IPS-20b (cell line): ENCODE measurements at regions not wholly inside any gene's neighbourhood (a gene's known extent, or its start where the extent isn't known, plus 50 kb on each side); places are given as distances from the start of the nearest gene placed in this dataset.

ENCODE experiments used
- H3K27ac ChIP-seq: one replicate; pipeline ENCODE4 v1.5.1; 2013; ENCODE audit warnings: low read length
- H3K27me3 ChIP-seq: 2 replicates; pipeline ENCODE4 v1.6.1; 2013; ENCODE audit warnings: mild to moderate bottlenecking, low read length, inconsistent platforms; ENCODE audit not compliant: insufficient read depth
- H3K36me3 ChIP-seq: 2 replicates; pipeline ENCODE4 v1.6.1; 2013; ENCODE audit warnings: low read depth, mild to moderate bottlenecking, inconsistent platforms, low read length, moderate library complexity; ENCODE audit not compliant: insufficient read depth
- H3K4me1 ChIP-seq: 2 replicates; pipeline ENCODE4 v1.6.1; 2013; ENCODE audit warnings: mild to moderate bottlenecking, control low read depth, inconsistent platforms, low read length, moderate library complexity; ENCODE audit not compliant: insufficient read depth
- H3K4me3 ChIP-seq: 2 replicates; pipeline ENCODE4 v1.5.1; 2013; ENCODE audit warnings: mild to moderate bottlenecking, low read length, inconsistent platforms
- H3K9ac ChIP-seq: 2 replicates; pipeline ENCODE4 v1.6.1; 2013; ENCODE audit warnings: low read depth, mild to moderate bottlenecking, inconsistent platforms, low read length, moderate library complexity
- H3K9me3 ChIP-seq: 2 replicates; pipeline ENCODE4 v1.6.1; 2013; ENCODE audit warnings: mild to moderate bottlenecking, low read depth, low read length, inconsistent platforms; ENCODE audit not compliant: insufficient read depth

GRCh38 chr11:38038777-38039176 lies 1440.7 kb upstream of the RAG2 start:
- Histone ChIP-seq H3K4me1 (no peaks in the 10 kb centered on the region), H3K9me3 (no peaks in the 10 kb centered on the region), H3K4me3 (no peak overlapping the region), H3K27ac (no peak overlapping the region), H3K9ac (no peak overlapping the region), H3K36me3 (no peaks in the 10 kb centered on the region), H3K27me3 (no peaks in the 10 kb centered on the region)

GRCh38 chr11:38019072-38019775 lies 1421.2 kb upstream of the RAG2 start:
- Histone ChIP-seq H3K4me1 (no peaks in the 10 kb centered on the region), H3K27me3 (no peaks in the 10 kb centered on the region), H3K4me3 (no peak overlapping the region), H3K36me3 (no peaks in the 10 kb centered on the region), H3K27ac (no peak overlapping the region), H3K9me3 (0 out of 2 replicates have a peak, but pooled peaks cover 4% of the 10 kb centered on the region), H3K9ac (no peak overlapping the region)

- Histone ChIP-seq H3K9ac (no peak overlapping the region), H3K4me1 (no peaks in the 10 kb centered on the region), H3K27ac (no peak overlapping the region), H3K9me3 (no peaks in the 10 kb centered on the region), H3K4me3 (no peak overlapping the region), H3K36me3 (no peaks in the 10 kb centered on the region), H3K27me3 (no peaks in the 10 kb centered on the region)
Observed at GRCh38 chr11:38014405-38014804, 1416.4 kb upstream of the RAG2 start.

GRCh38 chr11:38013157-38013556 lies 1415.1 kb upstream of the RAG2 start:
- Histone ChIP-seq H3K9ac (no peak overlapping the region), H3K27ac (no peak overlapping the region), H3K9me3 (no peaks in the 10 kb centered on the region), H3K4me3 (no peak overlapping the region), H3K27me3 (no peaks in the 10 kb centered on the region), H3K4me1 (no peaks in the 10 kb centered on the region), H3K36me3 (no peaks in the 10 kb centered on the region)

GRCh38 chr11:38011496-38011895 lies 1413.5 kb upstream of the RAG2 start:
- Histone ChIP-seq H3K9ac (no peak overlapping the region), H3K27ac (no peak overlapping the region), H3K36me3 (no peaks in the 10 kb centered on the region), H3K9me3 (no peaks in the 10 kb centered on the region), H3K27me3 (no peaks in the 10 kb centered on the region), H3K4me1 (no peaks in the 10 kb centered on the region), H3K4me3 (no peak overlapping the region)

- Histone ChIP-seq H3K9me3 (no peaks in the 10 kb centered on the region), H3K27me3 (no peaks in the 10 kb centered on the region), H3K27ac (no peak overlapping the region), H3K4me1 (no peaks in the 10 kb centered on the region), H3K36me3 (no peaks in the 10 kb centered on the region), H3K9ac (no peak overlapping the region), H3K4me3 (no peak overlapping the region)
Observed at GRCh38 chr11:38009932-38010331, 1411.9 kb upstream of the RAG2 start.

- Histone ChIP-seq H3K9me3 (no peaks in the 10 kb centered on the region), H3K4me3 (no peak overlapping the region), H3K27ac (no peak overlapping the region)
Observed at GRCh38 chr11:38006466-38006865, 1408.4 kb upstream of the RAG2 start.

GRCh38 chr11:38005597-38005996 lies 1407.6 kb upstream of the RAG2 start:
- no peak overlapping the region for H3K4me3 ChIP-seq
- H3K27me3 ChIP-seq = no peaks in the 10 kb centered on the region

More at GRCh38 chr11:38006466-38006865, 1408.4 kb upstream of the RAG2 start:
- Histone ChIP-seq H3K27me3 (no peaks in the 10 kb centered on the region), H3K9ac (no peak overlapping the region), H3K36me3 (no peaks in the 10 kb centered on the region), H3K4me1 (no peaks in the 10 kb centered on the region)

GRCh38 chr11:37999171-37999570 lies 1401.1 kb upstream of the RAG2 start:
- no peak overlapping the region for H3K27ac ChIP-seq
- no peaks in the 10 kb centered on the region for H3K4me1 ChIP-seq
- H3K36me3 ChIP-seq = no peaks in the 10 kb centered on the region
- H3K4me3 ChIP-seq = no peak overlapping the region
- H3K9ac ChIP-seq = no peak overlapping the region
- no peaks in the 10 kb centered on the region for H3K27me3 ChIP-seq
- no peaks in the 10 kb centered on the region for H3K9me3 ChIP-seq

More at GRCh38 chr11:38005597-38005996, 1407.6 kb upstream of the RAG2 start:
- no peaks in the 10 kb centered on the region for H3K36me3 ChIP-seq
- no peaks in the 10 kb centered on the region for H3K9me3 ChIP-seq
- H3K27ac ChIP-seq = no peak overlapping the region
- H3K9ac ChIP-seq = no peak overlapping the region
- no peaks in the 10 kb centered on the region for H3K4me1 ChIP-seq

GRCh38 chr11:37995886-37996285 lies 1397.8 kb upstream of the RAG2 start:
- peaks cover 6% of the 10 kb centered on the region; the same call in 1 of the 2 replicates for H3K9me3 ChIP-seq
- no peaks in the 10 kb centered on the region for H3K4me1 ChIP-seq
- no peaks in the 10 kb centered on the region for H3K27me3 ChIP-seq
- no peak overlapping the region for H3K9ac ChIP-seq
- H3K36me3 ChIP-seq = no peaks in the 10 kb centered on the region
- no peak overlapping the region for H3K4me3 ChIP-seq
- no peak overlapping the region for H3K27ac ChIP-seq

- Histone ChIP-seq H3K27me3 (no peaks in the 10 kb centered on the region), H3K36me3 (no peaks in the 10 kb centered on the region), H3K27ac (no peak overlapping the region), H3K9me3 (peaks cover 6% of the 10 kb centered on the region; the same call in 1 of the 2 replicates), H3K4me3 (no peak overlapping the region), H3K9ac (no peak overlapping the region), H3K4me1 (no peaks in the 10 kb centered on the region)
Observed at GRCh38 chr11:37988031-37988430, 1390.0 kb upstream of the RAG2 start.

GRCh38 chr11:37984991-37985390 lies 1387.0 kb upstream of the RAG2 start:
- H3K27ac ChIP-seq = no peak overlapping the region
- no peak overlapping the region for H3K4me3 ChIP-seq
- H3K27me3 ChIP-seq = no peaks in the 10 kb centered on the region
- H3K9ac ChIP-seq = no peak overlapping the region
- no peaks in the 10 kb centered on the region for H3K36me3 ChIP-seq
- no peaks in the 10 kb centered on the region for H3K9me3 ChIP-seq
- no peaks in the 10 kb centered on the region for H3K4me1 ChIP-seq
